ENCODE measurements at regions not wholly inside any gene's neighbourhood (a gene's known extent, or its start where the extent isn't known, plus 50 kb on each side); places are given as distances from the start of the nearest gene placed in this dataset.
"Not testable (repeated sequence)": the region's sequence is repeated elsewhere in the genome, so short reads cannot be mapped to it uniquely, and the experiment has no call there.

DNA sequence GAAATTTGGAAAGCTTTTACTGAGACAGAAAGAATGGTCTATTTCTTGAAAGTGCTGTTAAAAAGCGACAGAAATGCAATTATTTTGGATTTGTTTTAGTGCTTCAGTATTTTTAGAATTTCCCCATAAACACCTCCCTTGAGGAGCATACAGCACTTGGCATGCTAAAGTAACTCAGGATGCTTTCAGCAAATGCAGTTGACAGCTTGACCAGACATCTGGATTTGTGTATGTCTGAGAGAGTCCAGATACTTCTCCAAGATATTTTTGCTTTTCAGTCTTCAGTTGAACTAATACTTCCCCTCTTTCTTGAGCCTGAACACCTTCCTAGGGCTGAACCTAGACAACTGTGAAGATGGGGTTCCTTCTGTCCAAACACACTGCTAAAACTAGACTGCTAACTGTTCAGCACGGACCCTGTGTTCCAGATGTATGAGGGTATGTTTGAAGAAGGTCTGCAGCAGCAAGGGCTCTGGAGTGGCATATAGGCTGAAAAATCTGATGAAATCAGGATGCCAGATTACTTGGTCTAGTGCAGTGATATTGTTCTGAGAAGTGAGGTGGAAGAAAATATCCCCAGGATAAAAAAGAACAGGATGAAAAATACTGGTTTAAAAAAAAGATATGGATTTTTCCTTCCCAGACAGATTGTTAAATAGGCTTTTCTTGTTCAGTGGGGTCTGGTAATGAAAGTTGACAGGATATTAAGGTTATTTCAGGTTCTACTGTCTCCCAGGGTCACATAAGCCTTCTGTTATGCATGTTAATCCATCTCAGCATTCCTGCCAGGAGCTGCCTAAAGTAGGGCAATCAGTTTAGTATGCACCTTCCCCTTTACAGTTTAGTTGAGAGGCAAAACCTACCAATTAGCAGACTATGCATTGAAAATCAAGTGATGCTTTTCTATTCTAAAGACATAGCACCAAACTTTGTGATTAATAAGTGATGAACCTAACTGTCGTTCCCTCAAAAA lies 516.9 kb upstream of the TBL1XR1 start:
- TF ChIP-seq CTCF (IDR thresholded peaks at IDR 0.05; ENCODE audit: insufficient read depth, missing control alignments), result no peak
- DNase-seq (ENCODE audit: insufficient read length, low spot score) (peak; percentile 26), FAIRE-seq (peak; percentile 94)

DNA sequence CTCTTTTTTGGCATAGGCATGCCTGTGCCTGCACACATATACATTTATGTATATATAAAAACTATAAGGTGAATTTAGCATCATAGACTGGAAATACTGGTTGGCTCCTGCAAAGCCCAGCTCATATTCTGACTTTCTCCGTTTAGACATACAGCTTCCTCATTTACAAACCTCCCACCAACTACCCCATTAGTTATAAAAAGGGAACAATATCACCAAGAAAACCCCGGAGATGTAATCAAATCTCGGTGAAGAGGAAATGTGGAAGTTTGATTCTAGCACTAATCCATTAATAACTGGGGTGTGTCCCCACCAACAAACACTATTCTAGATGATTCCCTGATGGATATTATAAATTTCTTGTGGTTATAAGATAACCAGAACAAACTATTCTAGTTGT lies 517.7 kb upstream of the TBL1XR1 start:
- TF ChIP-seq CTCF (IDR thresholded peaks at IDR 0.05; ENCODE audit: insufficient read depth, missing control alignments), result no peak
- DNase-seq (ENCODE audit: insufficient read length, low spot score), result no peak
- FAIRE-seq, result no peak

DNA sequence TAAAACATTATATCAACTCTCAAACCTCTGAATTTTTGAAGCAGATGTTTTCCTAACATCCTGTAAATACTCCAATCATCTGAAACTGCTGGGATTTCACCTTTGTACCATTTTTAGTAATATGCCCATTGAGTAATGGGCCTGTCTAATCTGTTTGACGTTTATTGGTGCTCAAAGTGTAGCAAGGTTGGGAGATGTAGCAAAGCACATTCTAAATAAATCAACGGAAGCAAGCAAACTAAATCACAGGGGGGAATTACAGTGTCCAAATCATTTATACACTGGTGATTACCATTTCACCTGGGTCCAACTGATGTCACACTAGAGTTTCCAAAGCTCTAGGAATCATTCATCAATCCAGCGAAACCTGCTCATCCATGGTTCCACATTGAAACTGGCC lies 518.7 kb upstream of the TBL1XR1 start:
- no peak for DNase-seq (ENCODE audit: insufficient read length, low spot score)
- no peak for FAIRE-seq
- TF ChIP-seq CTCF (IDR thresholded peaks at IDR 0.05; ENCODE audit: insufficient read depth, missing control alignments), result no peak

- not testable (repeated sequence) for FAIRE-seq; DNase-seq (ENCODE audit: insufficient read length, low spot score)
Measured at GRCh38 chr3:177720927-177721326, 523.6 kb upstream of the TBL1XR1 start.

DNA sequence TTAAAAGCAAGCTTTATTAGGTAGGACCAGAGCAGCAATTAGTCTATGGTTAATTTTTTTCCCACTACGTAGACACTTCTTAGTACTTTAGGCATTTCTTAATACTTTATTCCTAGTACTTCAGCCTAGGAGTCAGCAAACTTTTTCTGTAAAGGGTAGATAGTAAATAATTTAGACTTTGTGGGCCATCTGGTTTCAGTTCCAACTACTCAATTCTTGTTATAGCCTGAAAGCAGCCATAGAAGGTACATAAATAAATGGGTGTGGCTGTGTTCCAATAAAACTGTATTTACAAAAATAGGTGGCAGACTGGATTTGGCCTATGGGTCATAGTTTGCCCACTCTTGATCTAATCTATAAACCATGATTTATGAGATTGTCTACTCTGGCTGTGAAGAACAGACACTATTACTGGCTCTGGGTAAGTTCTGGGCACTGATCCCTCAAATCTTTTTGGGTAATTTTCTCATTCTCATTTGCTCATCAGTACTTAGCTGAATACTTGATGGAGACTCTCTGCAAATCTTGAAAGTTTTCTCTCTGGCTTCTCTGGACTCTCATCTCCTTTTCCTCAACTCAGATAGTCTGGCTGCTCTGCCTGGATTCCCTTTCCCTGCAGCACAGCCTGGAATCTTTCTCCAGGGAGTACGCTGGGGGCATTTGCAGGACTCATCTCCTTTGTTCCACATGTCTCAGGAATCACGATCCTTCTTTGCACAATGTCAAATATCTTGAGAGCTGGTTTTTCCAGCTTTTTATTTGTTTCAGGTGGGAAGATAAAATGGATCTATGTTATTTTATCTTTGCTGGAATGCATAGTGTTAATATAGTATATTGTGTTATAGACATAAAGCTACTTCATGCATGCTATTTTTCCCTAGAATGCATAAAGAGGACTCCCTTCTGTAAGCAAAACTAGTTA lies 524.8 kb upstream of the TBL1XR1 start:
- DNase-seq (ENCODE audit: insufficient read length, low spot score) (no peak), FAIRE-seq (no peak)
- no peak for TF ChIP-seq CTCF (IDR thresholded peaks at IDR 0.05; ENCODE audit: insufficient read depth, missing control alignments)

DNA sequence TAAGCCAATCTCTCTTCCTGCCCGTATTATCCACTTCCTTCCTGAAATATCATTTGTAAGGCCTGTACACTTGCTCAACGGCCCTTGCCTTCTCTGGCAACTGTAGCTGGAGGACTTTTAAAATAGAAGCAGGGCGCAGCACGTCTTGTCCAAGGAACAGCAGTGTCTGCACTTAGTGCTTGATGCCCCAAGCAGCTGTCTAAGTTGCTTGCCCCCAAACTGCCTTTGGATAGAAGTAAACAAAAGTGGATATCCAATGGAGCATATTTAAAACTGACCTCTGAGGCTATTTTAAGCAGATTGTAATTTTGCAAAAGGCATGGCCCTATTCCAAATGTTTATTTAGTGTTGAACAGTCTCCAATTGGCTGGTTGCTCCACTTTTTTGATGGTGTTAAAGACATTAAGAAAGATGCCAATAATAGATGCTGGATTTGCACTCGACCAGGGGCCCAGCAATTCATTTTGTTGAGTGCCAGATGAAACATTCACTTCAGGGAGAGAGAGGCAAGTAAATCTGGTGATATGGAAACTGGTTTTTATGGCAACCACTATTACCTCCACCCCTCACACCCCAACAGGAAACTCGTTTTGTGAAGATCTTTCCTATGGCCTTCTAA lies 526.8 kb upstream of the TBL1XR1 start:
- DNase-seq (ENCODE audit: insufficient read length, low spot score) (no peak), FAIRE-seq (no peak)
- TF ChIP-seq CTCF (IDR thresholded peaks at IDR 0.05; ENCODE audit: insufficient read depth, missing control alignments), result no peak

- DNase-seq (ENCODE audit: insufficient read length, low spot score) (no peak), FAIRE-seq (no peak)
- no peak for TF ChIP-seq CTCF (IDR thresholded peaks at IDR 0.05; ENCODE audit: insufficient read depth, missing control alignments)
Measured at GRCh38 chr3:177725165-177725564, 527.9 kb upstream of the TBL1XR1 start.
